ENCODE measurements at regions not wholly inside any gene's neighbourhood (a gene's known extent, or its start where the extent isn't known, plus 50 kb on each side); places are given as distances from the start of the nearest gene placed in this dataset.
"Not testable (repeated sequence)": the region's sequence is repeated elsewhere in the genome, so short reads cannot be mapped to it uniquely, and the experiment has no call there.

- DNase-seq (ENCODE audit: low read depth), result not testable (repeated sequence)
Observed at GRCh38 chr5:1635477-1635876, 111.7 kb upstream of the LPCAT1 start.

DNA sequence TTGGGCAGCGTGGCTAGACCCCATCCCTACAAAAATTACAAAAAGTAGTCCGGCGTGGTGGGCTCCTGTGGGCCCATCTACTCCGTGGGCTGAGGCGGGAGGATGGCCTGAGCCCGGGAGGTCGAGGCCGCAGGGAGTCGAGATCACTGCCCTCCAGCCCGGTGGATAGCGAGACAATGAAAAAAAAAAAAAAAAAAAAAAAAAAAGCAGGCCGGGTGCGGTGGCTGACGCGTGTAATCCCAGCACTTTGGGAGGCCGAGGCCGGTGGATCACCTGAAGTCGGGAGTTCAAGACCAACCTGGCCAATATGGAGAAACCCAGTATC, 110.5 kb upstream of the LPCAT1 start:
- no peak for DNase-seq (ENCODE audit: low read depth)

DNA sequence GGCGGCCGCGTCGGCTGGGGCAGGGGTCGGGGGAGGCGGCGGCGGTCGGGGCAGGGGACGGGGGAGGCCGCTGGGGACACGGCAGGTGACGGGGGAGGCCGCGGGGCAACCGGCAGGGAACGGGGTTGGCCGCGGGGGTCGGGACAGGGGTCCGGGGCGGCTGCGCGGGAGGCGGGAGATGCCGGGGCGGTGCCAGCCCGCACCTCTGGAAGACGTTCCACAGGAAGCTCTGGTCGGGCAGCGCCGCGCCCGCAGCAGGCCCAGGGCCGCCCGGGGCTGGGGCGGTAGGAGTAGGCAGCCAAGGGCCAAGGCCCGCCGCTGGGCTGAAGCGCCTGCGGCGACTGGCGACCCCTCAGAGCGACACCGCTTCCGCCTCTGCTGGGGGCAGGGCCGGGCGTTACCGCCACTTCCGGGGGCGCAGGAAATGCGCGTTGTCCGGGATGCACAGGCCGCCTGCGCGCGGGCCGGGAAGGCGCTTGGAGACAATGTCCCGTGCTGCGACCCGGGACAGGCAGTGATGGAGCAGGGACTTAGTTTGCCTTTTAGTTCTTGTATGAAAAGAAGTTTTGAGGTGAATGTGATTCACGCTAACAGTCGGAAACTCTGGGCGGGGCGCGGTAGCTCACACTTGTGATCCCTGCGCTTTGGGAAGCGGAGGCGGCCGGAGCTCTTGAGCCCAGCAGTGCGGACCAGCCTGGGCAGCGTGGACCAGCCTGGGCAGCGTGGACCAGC, 110.0 kb upstream of the LPCAT1 start:
- peak; percentile 67 for DNase-seq (ENCODE audit: low read depth)

DNA sequence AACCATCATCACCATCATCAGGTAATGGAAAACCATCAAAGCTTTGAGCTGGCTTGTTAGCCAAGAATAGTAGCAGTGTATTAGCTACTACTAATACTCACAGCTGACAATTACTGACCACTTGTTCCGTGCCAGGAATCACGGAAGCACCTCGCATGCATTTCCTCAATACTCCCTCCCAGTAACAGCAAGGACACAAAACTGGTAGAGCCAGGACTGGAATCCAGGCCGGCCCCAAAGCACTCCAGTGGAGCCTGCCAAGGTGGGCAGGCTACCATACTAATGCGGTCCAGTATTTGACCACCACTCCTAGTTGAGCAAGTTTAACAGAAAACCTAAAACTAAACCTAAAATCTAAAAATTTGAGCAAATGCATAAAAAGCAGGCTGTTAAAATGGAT, 107.2 kb upstream of the LPCAT1 start:
- DNase-seq (ENCODE audit: low read depth), result not testable (repeated sequence)

GRCh38 chr5:1626397-1626796, 102.6 kb upstream of the LPCAT1 start:
- DNase-seq (ENCODE audit: low read depth), result not testable (repeated sequence)

GRCh38 chr5:1619531-1619930, 95.8 kb upstream of the LPCAT1 start:
- not testable (repeated sequence) for DNase-seq (ENCODE audit: low read depth)

DNA sequence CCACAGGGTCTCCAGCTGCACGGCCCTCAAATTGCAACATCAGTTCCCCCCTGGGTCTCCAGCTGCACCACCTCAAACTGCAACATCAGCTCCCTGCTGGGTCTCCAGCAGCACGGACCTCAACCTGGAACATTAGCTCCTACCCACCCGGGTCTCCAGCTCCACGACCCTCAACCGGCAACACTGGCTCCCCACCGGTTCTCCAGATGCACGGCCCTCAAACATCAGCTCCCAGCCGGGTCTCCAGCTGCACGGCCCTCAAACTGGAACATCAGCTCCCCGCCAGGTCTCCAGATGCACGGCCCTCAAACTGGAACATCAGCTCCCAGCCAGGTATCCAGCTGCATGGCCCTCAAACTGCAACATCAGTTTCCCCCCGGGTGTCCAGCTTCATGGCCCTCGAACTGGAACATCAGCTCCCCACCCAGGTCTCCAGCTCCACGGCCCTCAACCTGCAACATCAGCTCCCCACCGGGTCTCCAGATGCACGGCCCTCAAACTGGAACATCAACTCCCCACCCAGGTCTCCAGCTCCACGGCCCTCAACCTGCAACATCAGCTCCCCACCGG, 94.6 kb upstream of the LPCAT1 start:
- not testable (repeated sequence) for DNase-seq (ENCODE audit: low read depth)

- not testable (repeated sequence) for DNase-seq (ENCODE audit: low read depth)
Observed at GRCh38 chr5:1617236-1617755, 93.5 kb upstream of the LPCAT1 start.

DNA sequence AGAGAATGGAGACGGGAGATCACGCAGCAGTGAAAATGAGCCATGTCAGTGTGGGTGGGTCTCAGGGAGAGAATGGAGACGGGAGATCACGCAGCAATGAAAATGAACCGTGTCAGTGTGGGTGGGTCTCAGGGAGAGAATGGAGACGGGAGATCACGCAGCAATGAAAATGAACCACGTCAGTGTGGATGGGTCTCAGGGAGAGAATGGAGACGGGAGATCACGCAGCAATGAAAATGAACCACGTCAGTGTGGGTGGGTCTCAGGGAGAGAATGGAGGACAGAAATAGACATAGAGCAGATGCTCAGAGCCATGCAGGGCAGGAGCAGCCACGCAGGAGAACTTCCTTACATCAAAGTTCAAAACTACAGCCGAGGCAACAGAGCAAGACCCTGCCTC, 89.8 kb upstream of the LPCAT1 start:
- not testable (repeated sequence) for DNase-seq (ENCODE audit: low read depth)

- DNase-seq (ENCODE audit: low read depth), result not testable (repeated sequence)
Observed at GRCh38 chr5:1610526-1610925, 86.8 kb upstream of the LPCAT1 start.

DNA sequence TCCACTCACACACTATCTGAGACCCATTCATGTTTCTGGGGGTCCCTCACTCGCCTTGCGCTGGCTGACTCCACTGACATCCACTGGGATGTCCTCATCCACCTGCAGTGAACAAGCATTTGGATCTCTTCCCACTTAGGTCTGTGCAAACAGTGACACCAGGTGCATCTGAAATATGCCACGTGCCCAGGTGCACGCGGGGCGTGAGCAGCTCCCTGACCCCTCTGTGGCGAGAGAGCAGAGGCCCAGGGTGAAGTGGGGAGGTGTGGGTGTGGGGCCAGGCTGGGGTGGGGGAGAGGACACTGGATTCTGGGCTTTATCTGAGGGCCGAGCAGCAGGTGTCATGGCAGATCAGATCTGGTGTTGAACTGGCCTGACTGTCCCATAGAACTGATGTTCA, 85.4 kb upstream of the LPCAT1 start:
- not testable (repeated sequence) for DNase-seq (ENCODE audit: low read depth)

- not testable (repeated sequence) for DNase-seq (ENCODE audit: low read depth)
Observed at GRCh38 chr5:1608336-1608735, 84.6 kb upstream of the LPCAT1 start.

DNA sequence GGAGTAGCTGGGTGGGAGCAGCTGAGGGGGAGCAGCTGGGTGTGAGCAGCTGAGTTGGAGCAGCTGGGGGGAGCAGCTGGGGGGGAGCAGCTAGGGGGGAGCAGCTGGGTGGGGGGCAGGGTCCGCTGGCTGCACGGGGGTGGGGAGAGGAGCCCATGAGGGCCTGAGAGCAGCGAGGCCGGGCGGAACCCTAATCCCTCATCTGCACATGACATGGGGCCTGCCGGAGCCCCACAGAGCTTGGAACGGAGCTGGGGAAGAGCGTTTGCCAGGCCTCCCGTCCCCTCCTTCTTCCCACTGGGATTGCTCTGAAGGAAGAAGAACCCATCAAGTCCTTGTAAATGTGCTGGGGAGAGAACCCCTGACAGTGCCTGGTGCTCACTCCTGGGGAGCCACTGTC, 83.2 kb upstream of the LPCAT1 start:
- not testable (repeated sequence) for DNase-seq (ENCODE audit: low read depth)

- not testable (repeated sequence) for DNase-seq (ENCODE audit: low read depth)
Observed at GRCh38 chr5:1603916-1604315, 80.2 kb upstream of the LPCAT1 start.

- DNase-seq (ENCODE audit: low read depth), result not testable (repeated sequence)
Observed at GRCh38 chr5:1601565-1601964, 77.8 kb upstream of the LPCAT1 start.

- DNase-seq (ENCODE audit: low read depth), result not testable (repeated sequence)
Observed at GRCh38 chr5:1598950-1599737, 75.4 kb upstream of the LPCAT1 start.

DNA sequence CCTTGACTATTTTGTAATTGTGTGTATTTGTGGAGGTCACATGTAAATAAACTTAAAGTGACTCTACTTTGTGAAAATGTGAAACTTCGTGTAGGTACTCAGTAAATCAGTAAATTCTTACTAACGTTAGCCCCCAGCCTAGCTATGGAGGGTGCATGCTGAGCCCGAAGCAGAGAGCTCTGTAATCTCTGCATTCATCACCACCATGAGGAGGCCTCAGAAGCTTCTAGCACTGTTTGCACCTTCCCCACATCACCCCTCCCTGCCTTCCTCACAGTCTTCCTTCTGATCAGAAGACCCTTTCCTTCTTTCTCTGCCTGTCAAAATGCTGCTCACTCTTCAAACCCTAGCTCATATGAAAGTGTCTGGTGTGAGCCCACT, 73.3 kb upstream of the LPCAT1 start:
- DNase-seq (ENCODE audit: low read depth), result not testable (repeated sequence)

DNA sequence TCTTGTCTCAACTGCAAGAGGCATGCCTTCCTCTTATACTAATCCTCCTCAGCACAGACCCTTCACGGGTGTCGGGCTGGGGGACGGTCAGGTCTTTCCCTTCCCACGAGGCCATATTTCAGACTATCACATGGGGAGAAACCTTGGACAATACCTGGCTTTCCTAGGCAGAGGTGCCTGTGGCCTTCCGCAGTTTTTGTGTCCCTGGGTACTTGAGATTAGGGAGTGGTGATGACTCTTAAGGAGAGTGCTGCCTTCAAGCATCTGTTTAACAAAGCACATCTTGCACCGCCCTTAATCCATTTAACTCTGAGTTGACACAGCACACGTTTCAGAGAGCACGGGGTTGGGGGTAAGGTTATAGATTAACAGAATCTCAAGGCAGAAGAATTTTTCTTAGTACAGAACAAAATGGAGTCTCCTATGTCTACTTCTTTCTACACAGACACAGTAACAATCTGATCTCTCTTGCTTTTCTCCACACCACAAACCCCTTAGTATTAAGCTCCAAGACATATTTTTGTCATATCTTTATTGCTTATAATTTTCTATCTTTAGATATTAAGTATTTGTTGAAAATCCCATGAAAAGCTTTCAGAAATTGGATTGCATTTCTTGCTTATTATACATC, 72.8 kb upstream of the LPCAT1 start:
- not testable (repeated sequence) for DNase-seq (ENCODE audit: low read depth)

GRCh38 chr5:1594357-1595106, 70.8 kb upstream of the LPCAT1 start:
- peak; percentile 76 for DNase-seq (ENCODE audit: low read depth)

- DNase-seq (ENCODE audit: low read depth), result no peak
Observed at GRCh38 chr5:1593903-1594356, 70.2 kb upstream of the LPCAT1 start.

DNA sequence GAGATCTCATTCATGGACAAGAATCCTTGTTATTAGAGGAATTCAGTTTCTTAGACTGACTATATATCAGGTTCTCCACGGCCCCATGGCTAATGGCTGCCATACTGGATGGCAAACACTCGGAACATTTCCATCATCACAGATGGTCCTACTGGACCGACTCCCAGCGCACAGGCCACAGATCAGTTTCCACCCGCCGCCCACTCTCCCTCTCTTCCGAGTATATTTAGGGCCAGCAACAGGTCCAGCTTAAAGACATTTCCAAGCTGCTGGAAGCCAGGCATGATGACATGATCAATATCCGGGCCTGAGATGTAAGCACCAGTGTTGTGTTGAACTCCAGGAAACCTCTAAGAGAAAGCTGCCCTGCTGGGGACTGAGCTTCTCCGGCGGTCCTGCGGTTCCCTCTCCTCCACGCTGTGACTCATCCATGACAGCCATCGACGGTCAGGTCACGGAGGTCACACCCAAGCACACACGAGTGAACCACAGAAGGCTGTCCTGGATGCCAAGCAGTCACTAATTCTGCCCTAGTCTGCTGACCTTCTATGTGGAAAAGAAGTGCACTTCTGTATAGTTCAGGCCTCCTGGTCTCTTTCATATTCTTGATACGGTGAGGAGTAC, 64.4 kb upstream of the LPCAT1 start:
- not testable (repeated sequence) for DNase-seq (ENCODE audit: low read depth)
